AG04450 (cell line): ENCODE measurements at regions not wholly inside any gene's neighbourhood (a gene's known extent, or its start where the extent isn't known, plus 50 kb on each side); places are given as distances from the start of the nearest gene placed in this dataset.

Experiments used
- CTCF ChIA-PET: fragments of 300-600, 350-600 bp; formaldehyde crosslinking; extraction: SDS; loops from one replicate; lab custom pipeline; 2022; ENCODE audit warnings: antibody characterized with exemption, inconsistent platforms; lab: Charles Lee
- POLR2A ChIA-PET: fragments of 350-600 bp; formaldehyde crosslinking; extraction: SDS; loops from one replicate; lab custom pipeline; 2021; ENCODE audit warnings: antibody characterized with exemption, inconsistent platforms; lab: Yijun Ruan, JAX
- DNase-seq: peaks from one replicate; pipeline ENCODE4 v3.0.0-alpha.2; 2011; ENCODE audit warnings: low read depth, low spot score
- H3K27ac ChIP-seq: one replicate; pipeline ENCODE4 v1.5.1; 2012; ENCODE audit warnings: low read depth, low read length, control low read depth
- H3K27me3 ChIP-seq: one replicate; pipeline ENCODE4 v1.6.0; 2012; ENCODE audit warnings: low read length; ENCODE audit not compliant: control insufficient read depth, insufficient read depth
- H3K4me3 ChIP-seq: 2 replicates; pipeline ENCODE4 v1.5.1; 2011; ENCODE audit warnings: mild to moderate bottlenecking, low read depth, low read length, control low read depth
- H3K9me3 ChIP-seq: 2 replicates; pipeline ENCODE4 v1.5.1; 2012; ENCODE audit warnings: low read length; ENCODE audit not compliant: control insufficient read depth, insufficient read depth
- CTCF ChIP-seq: IDR thresholded peaks from 2 replicates; pipeline ENCODE4 v1.5.1; 2011; ENCODE audit warnings: low read depth, low read length, control low read depth, inconsistent platforms

GRCh38 chr7:131021902-131022301, 287.9 kb upstream of the KLF14 start:
- no peak for TF ChIP-seq CTCF
- ChIA-PET POLR2A (interaction anchor here (0.7 kb wide), 1 partner anchor 87 kb away, joined by 3 read pairs; no protein-coding TSS in a partner anchor), CTCF (interaction anchor here (1.3 kb wide), 1 partner anchor 16 kb away, joined by 3 read pairs; no protein-coding TSS in a partner anchor)
- no peak overlapping the region for H3K27ac ChIP-seq
- DNase-seq: no peak
- H3K27me3 ChIP-seq: no peaks in the 10 kb centered on the region
- no peaks in the 10 kb centered on the region for H3K9me3 ChIP-seq
- H3K4me3 ChIP-seq: no peak overlapping the region

GRCh38 chr7:131026297-131027000, 292.4 kb upstream of the KLF14 start:
- Histone ChIP-seq H3K9me3 (no peaks in the 10 kb centered on the region), H3K27me3 (no peaks in the 10 kb centered on the region), H3K4me3 (no peak overlapping the region), H3K27ac (no peak overlapping the region)
- ChIA-PET CTCF (no interaction called here), POLR2A (interaction anchor here (0.6 kb wide), 1 partner anchor 19 kb away, joined by 3 read pairs; no protein-coding TSS in a partner anchor)
- DNase-seq: no peak
- no peak for TF ChIP-seq CTCF

DNA sequence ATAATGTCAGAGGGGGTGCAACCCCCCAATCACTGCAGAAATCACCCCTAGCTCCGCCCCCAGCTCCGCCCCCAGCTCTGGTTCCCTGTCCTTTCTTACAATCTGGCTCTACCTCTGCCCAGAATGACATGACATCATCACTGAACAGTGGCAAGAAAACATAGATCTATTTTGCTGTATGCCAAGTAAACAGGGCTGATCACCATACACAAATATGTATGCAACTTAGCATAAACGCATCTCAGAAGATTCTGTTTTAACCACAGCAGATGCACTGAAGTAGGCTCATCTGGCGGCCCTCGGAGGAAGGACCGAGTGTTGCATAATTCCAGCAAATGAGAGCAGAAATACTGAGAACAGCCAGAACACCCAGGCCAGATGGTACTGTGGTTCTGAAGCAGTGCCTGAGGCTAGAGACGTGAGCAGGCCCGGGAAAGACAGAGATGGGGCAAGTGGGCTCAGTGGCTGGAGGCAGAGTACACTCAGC, 293.3 kb upstream of the KLF14 start:
- Histone ChIP-seq H3K27me3 (no peaks in the 10 kb centered on the region), H3K4me3 (no peak overlapping the region), H3K9me3 (no peaks in the 10 kb centered on the region), H3K27ac (no peak overlapping the region)
- DNase-seq: no peak
- ChIA-PET POLR2A (no interaction called here), CTCF (interaction anchor here (2.4 kb wide), 1 partner anchor 13 kb away, joined by 6 read pairs; no protein-coding TSS in a partner anchor)
- TF ChIP-seq CTCF: no peak

DNA sequence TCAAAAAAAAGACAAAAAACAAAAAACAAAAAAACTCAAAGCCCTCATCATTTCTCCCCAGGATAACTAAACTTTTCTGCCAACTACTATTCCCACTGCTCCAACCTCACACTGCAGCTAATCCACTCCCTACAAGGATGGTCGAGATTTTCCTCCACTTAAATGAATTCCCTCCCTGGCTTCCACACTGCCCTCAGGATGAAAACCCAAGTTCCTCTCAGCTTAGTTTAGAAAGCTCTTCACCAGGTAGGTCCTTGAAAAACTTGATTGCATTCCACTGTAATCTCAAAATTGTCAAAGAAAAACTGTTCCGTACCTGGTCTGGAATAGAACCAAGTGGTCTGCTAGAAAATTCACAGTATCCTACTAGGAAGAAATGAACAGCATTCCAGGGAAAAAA, 294.3 kb upstream of the KLF14 start:
- H3K27me3 ChIP-seq: no peaks in the 10 kb centered on the region
- no peaks in the 10 kb centered on the region for H3K9me3 ChIP-seq
- ChIA-PET CTCF (interaction anchor here (1.2 to 2.4 kb wide), 2 partner anchors 12 to 132 kb away, joined by 4 to 6 read pairs; no protein-coding TSS in a partner anchor), POLR2A (no interaction called here)
- DNase-seq: no peak
- H3K4me3 ChIP-seq: no peak overlapping the region
- no peak for TF ChIP-seq CTCF
- no peak overlapping the region for H3K27ac ChIP-seq

DNA sequence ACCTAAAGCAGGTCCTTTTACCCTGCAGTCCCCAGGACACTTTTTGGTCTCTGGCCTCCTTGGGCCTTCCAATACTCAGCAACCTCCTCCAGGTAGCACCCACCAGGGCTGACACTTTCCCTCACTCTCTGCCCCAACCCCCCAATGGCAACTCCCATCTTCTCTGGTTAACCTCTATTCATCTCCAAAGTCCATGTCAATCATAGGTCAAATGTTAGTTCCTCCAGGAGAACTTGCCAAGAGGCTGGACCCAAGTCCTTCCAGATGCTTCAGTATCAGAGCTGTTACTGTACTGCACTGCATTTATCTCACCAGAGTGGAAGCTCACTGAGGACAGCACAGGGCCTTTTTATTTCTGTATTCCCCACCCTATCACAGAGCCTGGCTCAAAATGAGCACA, 295.0 kb upstream of the KLF14 start:
- CTCF ChIA-PET: interaction anchor here (1.2 to 2.4 kb wide), 2 partner anchors 11 to 132 kb away, joined by 4 to 6 read pairs; no protein-coding TSS in a partner anchor
- H3K9me3 ChIP-seq: no peaks in the 10 kb centered on the region
- no peak overlapping the region for H3K27ac ChIP-seq
- no peak overlapping the region for H3K4me3 ChIP-seq
- no peak for DNase-seq
- no peak for TF ChIP-seq CTCF
- no peaks in the 10 kb centered on the region for H3K27me3 ChIP-seq
- POLR2A ChIA-PET: no interaction called here
